Liver (tissue), 8 donors: ENCODE measurements at regions not wholly inside any gene's neighbourhood (a gene's known extent, or its start where the extent isn't known, plus 50 kb on each side); places are given as distances from the start of the nearest gene placed in this dataset.

ENCODE experiments used
- DNase-seq: peaks from one replicate; pipeline ENCODE4 v3.0.0-alpha.2; 2017; ENCODE audit warnings: low spot score
- H3K27ac ChIP-seq, 2 donors: one replicate each; pipeline ENCODE4 v1.7.0; 2013; ENCODE audit warnings: inconsistent platforms in 2 of 2, low read length in 2 of 2, control low read depth in 1 of 2, low read depth in 1 of 2, mild to moderate bottlenecking in 1 of 2
- H3K27me3 ChIP-seq, 4 donors: one replicate each; pipeline versions ENCODE4 v1.6.1 to v1.7.0; 2013; ENCODE audit warnings: low read length in 3 of 4, inconsistent platforms in 1 of 4, mild to moderate bottlenecking in 1 of 4, moderate library complexity in 1 of 4; ENCODE audit not compliant: control insufficient read depth in 4 of 4, insufficient read depth in 4 of 4
- H3K36me3 ChIP-seq, 4 donors: one replicate each; pipeline versions ENCODE4 v1.6.1 to v1.7.0; 2013; ENCODE audit warnings: low read length in 3 of 4, mild to moderate bottlenecking in 3 of 4, low read depth in 1 of 4, moderate library complexity in 1 of 4; ENCODE audit not compliant: control insufficient read depth in 4 of 4, insufficient read depth in 3 of 4
- H3K4me1 ChIP-seq, 4 donors: one replicate each; pipeline versions ENCODE4 v1.6.1 to v1.7.0; 2013; ENCODE audit warnings: low read length in 3 of 4, mild to moderate bottlenecking in 3 of 4, moderate library complexity in 1 of 4; ENCODE audit not compliant: control insufficient read depth in 4 of 4, insufficient read depth in 4 of 4
- H3K4me3 ChIP-seq, 3 donors: one replicate each; pipeline versions ENCODE4 v1.6.1 to v1.7.0; 2013; ENCODE audit warnings: low read length in 3 of 3, control low read depth in 1 of 3, low read depth in 1 of 3, mild to moderate bottlenecking in 1 of 3
- H3K9ac ChIP-seq, 2 donors: one replicate each; pipeline ENCODE4 v1.7.0; 2013; ENCODE audit warnings: low read length in 2 of 2, mild to moderate bottlenecking in 2 of 2, moderate library complexity in 2 of 2, control low read depth in 1 of 2, low read depth in 1 of 2
- H3K9me3 ChIP-seq, 4 donors: one replicate each; pipeline versions ENCODE4 v1.6.1 to v1.7.0; 2013; ENCODE audit warnings: low read length in 3 of 4; ENCODE audit not compliant: control insufficient read depth in 4 of 4
- ATF3 ChIP-seq: IDR thresholded peaks from 2 replicates; pipeline ENCODE4 v1.6.1; 2016; ENCODE audit warnings: antibody characterized with exemption
- CTCF ChIP-seq: fragments of 150-350 bp; IDR thresholded peaks from 2 replicates; pipeline ENCODE4 v1.5.1; 2017; ENCODE audit warnings: improper control_type of control experiment, low read depth, low read length; ENCODE audit not compliant: missing input control
- EGR1 ChIP-seq, 2 donors: IDR thresholded peaks; 2 replicates each; pipeline ENCODE4 v1.6.1; 2016 to 2018; ENCODE audit warnings: antibody characterized with exemption in 2 of 2, low read depth in 2 of 2
- FOXA1 ChIP-seq: IDR thresholded peaks from 2 replicates; pipeline ENCODE4 v1.6.1; 2016; ENCODE audit warnings: antibody characterized with exemption
- FOXA2 ChIP-seq: IDR thresholded peaks from 2 replicates; pipeline ENCODE4 v1.6.1; 2016; ENCODE audit warnings: antibody characterized with exemption
- HNF4G ChIP-seq: IDR thresholded peaks from 2 replicates; pipeline ENCODE4 v1.6.1; 2016; ENCODE audit warnings: antibody characterized with exemption
- JUND ChIP-seq, 2 donors: IDR thresholded peaks; 2 replicates each; pipeline ENCODE4 v1.6.1; 2016; ENCODE audit warnings: antibody characterized with exemption in 2 of 2
- MAX ChIP-seq: IDR thresholded peaks from 2 replicates; pipeline ENCODE4 v1.6.1; 2016; ENCODE audit warnings: antibody characterized with exemption
- NR2F2 ChIP-seq: IDR thresholded peaks from 2 replicates; pipeline ENCODE4 v1.6.1; 2016; ENCODE audit warnings: antibody characterized with exemption
- RAD21 ChIP-seq, 2 donors: IDR thresholded peaks; 2 replicates each; pipeline ENCODE4 v1.6.1; 2016; ENCODE audit warnings: antibody characterized with exemption in 2 of 2, mild to moderate bottlenecking in 2 of 2
- ZBTB33 ChIP-seq: IDR thresholded peaks from 2 replicates; pipeline ENCODE4 v1.6.1; 2016; ENCODE audit warnings: antibody characterized with exemption
- WGBS: extraction: QIAGEN DNeasy Blood & Tissue Kit; methylation state at CpG from one replicate; pipeline ENCODE4 v1.1.7; 2013; 5-methylcytosine and 5-hydroxymethylcytosine counted together
- donor health status: healthy.
- donor health status: healthy.
- donor health status: healthy.
- donor health status: healthy.
- donor health status: healthy.

GRCh38 chr14:97538749-97539410 lies 741.7 kb downstream of the VRK1 start:
- H3K4me3 ChIP-seq, result no peak overlapping the region

GRCh38 chr14:97539411-97539795 lies 742.2 kb downstream of the VRK1 start:
- no peaks in the 10 kb centered on the region for H3K4me1 ChIP-seq
- peaks cover 0 to 6% (median 0%) of the 10 kb centered on the region in 4 donors for H3K27me3 ChIP-seq
- WGBS, result 51% methylated on average over 5 of the region's 5 CpGs
- H3K27ac ChIP-seq, result no peak overlapping the region
- no peak for DNase-seq
- H3K9ac ChIP-seq, result no peak overlapping the region
- no peak overlapping the region for H3K4me3 ChIP-seq
- H3K36me3 ChIP-seq, result no peaks in the 10 kb centered on the region
- TF ChIP-seq MAX, result no peak
- no peak for TF ChIP-seq JUND (IDR thresholded peaks at IDR 0.05)
- TF ChIP-seq EGR1 (IDR thresholded peaks at IDR 0.05; ENCODE audit: low read depth in 2 of 2), result no peak
- no peaks in the 10 kb centered on the region for H3K9me3 ChIP-seq

More at GRCh38 chr14:97538749-97539410, 741.7 kb downstream of the VRK1 start:
- Histone ChIP-seq H3K4me1 (no peaks in the 10 kb centered on the region), H3K27ac (no peak overlapping the region), H3K36me3 (no peaks in the 10 kb centered on the region), H3K9me3 (no peaks in the 10 kb centered on the region), H3K9ac (no peak overlapping the region), H3K27me3 (peaks cover 0 to 6% (median 0%) of the 10 kb centered on the region in 4 donors)
- TF ChIP-seq MAX, result no peak
- no peak for TF ChIP-seq ZBTB33
- no peak for TF ChIP-seq FOXA2
- no peak for DNase-seq
- 78% methylated on average over 10 of the region's 10 CpGs for WGBS

- no peak overlapping the region for H3K27ac ChIP-seq
- H3K4me3 ChIP-seq, result no peak overlapping the region
- WGBS, result 73% methylated on average over 3 of the region's 3 CpGs
- no peak overlapping the region for H3K9ac ChIP-seq
- no peak for DNase-seq
- no peaks in the 10 kb centered on the region for H3K36me3 ChIP-seq
- H3K4me1 ChIP-seq, result no peaks in the 10 kb centered on the region
- TF ChIP-seq FOXA2, result no peak
- no peak for TF ChIP-seq NR2F2
- no peak for TF ChIP-seq HNF4G
- no peak for TF ChIP-seq ATF3
- H3K27me3 ChIP-seq, result peaks cover 0 to 6% (median 0%) of the 10 kb centered on the region in 4 donors
- H3K9me3 ChIP-seq, result no peaks in the 10 kb centered on the region
Observed at GRCh38 chr14:97539884-97540283, 742.7 kb downstream of the VRK1 start.

GRCh38 chr14:97543221-97543620 lies 746.0 kb downstream of the VRK1 start:
- Histone ChIP-seq H3K4me1 (no peaks in the 10 kb centered on the region), H3K9me3 (no peaks in the 10 kb centered on the region), H3K36me3 (no peaks in the 10 kb centered on the region), H3K4me3 (no peak overlapping the region), H3K27me3 (peaks cover 0 to 6% (median 0%) of the 10 kb centered on the region in 4 donors), H3K27ac (no peak overlapping the region), H3K9ac (no peak overlapping the region)
- no peak for DNase-seq
- TF ChIP-seq FOXA1, result no peak
- TF ChIP-seq ATF3, result no peak
- no peak for TF ChIP-seq CTCF
- no peak for TF ChIP-seq RAD21 (IDR thresholded peaks at IDR 0.05)
- WGBS, result 69% methylated on average over 5 of the region's 5 CpGs
